Prostate gland (tissue), 2 donors: ENCODE measurements at regions not wholly inside any gene's neighbourhood (a gene's known extent, or its start where the extent isn't known, plus 50 kb on each side); places are given as distances from the start of the nearest gene placed in this dataset.
"Not testable (repeated sequence)": the region's sequence is repeated elsewhere in the genome, so short reads cannot be mapped to it uniquely, and the experiment has no call there.

Source experiments
- POLR2A ChIP-seq: fragments of 450-650 bp; IDR thresholded peaks from one replicate; pipeline ENCODE4 v1.6.1; 2016; ENCODE audit warnings: antibody characterized with exemption, mild to moderate bottlenecking
- POLR2AphosphoS5 ChIP-seq: sonication (generic); formaldehyde crosslinking; IDR thresholded peaks from one replicate; pipeline ENCODE4 v1.6.1; 2017; ENCODE audit warnings: antibody characterized with exemption
- TF ChIP-seq, protein P1 (sequence below), 4 experiments: fragments of 200-600 bp in 2 of 4; fragments of 450-650 bp in 2 of 4; sonication (generic) in 2 of 4; IDR thresholded peaks; 1 replicate in 3 of 4; 2 replicates in 1 of 4; pipeline ENCODE4 v1.5.1; 2016 to 2019; ENCODE audit warnings: antibody characterized with exemption in 4 of 4, mild to moderate bottlenecking in 2 of 4, moderate library complexity in 2 of 4

DNA sequence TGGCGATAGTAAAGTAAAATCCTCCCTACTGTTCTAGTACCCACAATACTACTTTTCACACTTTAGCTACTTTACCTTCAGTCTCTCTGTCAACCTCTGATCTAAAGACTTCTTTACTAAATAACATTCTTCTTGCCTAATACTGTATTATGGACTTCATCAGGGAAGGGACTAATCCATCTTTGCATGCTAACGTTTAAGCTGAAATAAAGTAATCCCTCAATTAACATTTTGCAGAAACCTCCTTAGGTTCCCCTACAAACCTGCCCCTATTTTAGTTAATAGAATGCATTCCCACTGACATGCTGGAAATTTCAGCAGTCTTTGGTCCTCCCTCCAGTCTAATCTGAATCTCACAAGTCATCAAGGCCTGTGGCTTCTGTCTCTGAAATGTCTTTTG lies 99.1 kb upstream of the NBPF8 start:
- TF ChIP-seq, protein P1, sequence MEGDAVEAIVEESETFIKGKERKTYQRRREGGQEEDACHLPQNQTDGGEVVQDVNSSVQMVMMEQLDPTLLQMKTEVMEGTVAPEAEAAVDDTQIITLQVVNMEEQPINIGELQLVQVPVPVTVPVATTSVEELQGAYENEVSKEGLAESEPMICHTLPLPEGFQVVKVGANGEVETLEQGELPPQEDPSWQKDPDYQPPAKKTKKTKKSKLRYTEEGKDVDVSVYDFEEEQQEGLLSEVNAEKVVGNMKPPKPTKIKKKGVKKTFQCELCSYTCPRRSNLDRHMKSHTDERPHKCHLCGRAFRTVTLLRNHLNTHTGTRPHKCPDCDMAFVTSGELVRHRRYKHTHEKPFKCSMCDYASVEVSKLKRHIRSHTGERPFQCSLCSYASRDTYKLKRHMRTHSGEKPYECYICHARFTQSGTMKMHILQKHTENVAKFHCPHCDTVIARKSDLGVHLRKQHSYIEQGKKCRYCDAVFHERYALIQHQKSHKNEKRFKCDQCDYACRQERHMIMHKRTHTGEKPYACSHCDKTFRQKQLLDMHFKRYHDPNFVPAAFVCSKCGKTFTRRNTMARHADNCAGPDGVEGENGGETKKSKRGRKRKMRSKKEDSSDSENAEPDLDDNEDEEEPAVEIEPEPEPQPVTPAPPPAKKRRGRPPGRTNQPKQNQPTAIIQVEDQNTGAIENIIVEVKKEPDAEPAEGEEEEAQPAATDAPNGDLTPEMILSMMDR (IDR thresholded peaks at IDR 0.05) = not testable (repeated sequence)
- TF ChIP-seq POLR2AphosphoS5, POLR2A: not testable (repeated sequence)
